ENCODE measurements at regions not wholly inside any gene's neighbourhood (a gene's known extent, or its start where the extent isn't known, plus 50 kb on each side); places are given as distances from the start of the nearest gene placed in this dataset.

GRCh38 chr17:34156741-34157589 is 98.1 kb upstream of the CCL2 start:
- DNase-seq: no peak

- no peak for DNase-seq
These were observed 93.4 kb upstream of the CCL2 start for GRCh38 chr17:34161690-34162089.

GRCh38 chr17:34163123-34163522 is 92.0 kb upstream of the CCL2 start:
- no peak for DNase-seq

- no peak for DNase-seq
These were observed 91.4 kb upstream of the CCL2 start for GRCh38 chr17:34163646-34164045.

GRCh38 chr17:34164837-34165236 is 90.2 kb upstream of the CCL2 start:
- DNase-seq: no peak

GRCh38 chr17:34166352-34166751 is 88.7 kb upstream of the CCL2 start:
- no peak for DNase-seq

GRCh38 chr17:34167354-34167753 is 87.7 kb upstream of the CCL2 start:
- DNase-seq: no peak

- no peak for DNase-seq
These were observed 86.1 kb upstream of the CCL2 start for GRCh38 chr17:34168989-34169388.

- no peak for DNase-seq
These were observed 85.6 kb upstream of the CCL2 start for GRCh38 chr17:34169496-34169895.

GRCh38 chr17:34171245-34171818 is 83.8 kb upstream of the CCL2 start:
- DNase-seq: peak; percentile 9

- DNase-seq: no peak
These were observed 82.6 kb upstream of the CCL2 start for GRCh38 chr17:34172390-34172918.

- no peak for DNase-seq
These were observed 81.8 kb upstream of the CCL2 start for GRCh38 chr17:34173241-34173640.

- DNase-seq: no peak
These were observed 80.6 kb upstream of the CCL2 start for GRCh38 chr17:34174496-34174895.

- DNase-seq: no peak
These were observed 78.6 kb upstream of the CCL2 start for GRCh38 chr17:34176440-34176839.

GRCh38 chr17:34177642-34178041 is 77.4 kb upstream of the CCL2 start:
- DNase-seq: no peak

GRCh38 chr17:34178092-34178491 is 77.0 kb upstream of the CCL2 start:
- DNase-seq: no peak

GRCh38 chr17:34182036-34182803 is 72.9 kb upstream of the CCL2 start:
- DNase-seq: no peak

GRCh38 chr17:34195987-34196386 is 59.1 kb upstream of the CCL2 start:
- no peak for DNase-seq

- DNase-seq: no peak
These were observed 56.6 kb upstream of the CCL2 start for GRCh38 chr17:34198519-34198918.

GRCh38 chr17:34199454-34199853 is 55.6 kb upstream of the CCL2 start:
- no peak for DNase-seq

- DNase-seq: peak; percentile 32
These were observed 55.1 kb upstream of the CCL2 start for GRCh38 chr17:34199932-34200534.

- DNase-seq: no peak
These were observed 53.9 kb upstream of the CCL2 start for GRCh38 chr17:34201225-34201624.

- no peak for DNase-seq
These were observed 53.3 kb upstream of the CCL2 start for GRCh38 chr17:34201767-34202166.
